ENCODE measurements at regions not wholly inside any gene's neighbourhood (a gene's known extent, or its start where the extent isn't known, plus 50 kb on each side); places are given as distances from the start of the nearest gene placed in this dataset.

DNA sequence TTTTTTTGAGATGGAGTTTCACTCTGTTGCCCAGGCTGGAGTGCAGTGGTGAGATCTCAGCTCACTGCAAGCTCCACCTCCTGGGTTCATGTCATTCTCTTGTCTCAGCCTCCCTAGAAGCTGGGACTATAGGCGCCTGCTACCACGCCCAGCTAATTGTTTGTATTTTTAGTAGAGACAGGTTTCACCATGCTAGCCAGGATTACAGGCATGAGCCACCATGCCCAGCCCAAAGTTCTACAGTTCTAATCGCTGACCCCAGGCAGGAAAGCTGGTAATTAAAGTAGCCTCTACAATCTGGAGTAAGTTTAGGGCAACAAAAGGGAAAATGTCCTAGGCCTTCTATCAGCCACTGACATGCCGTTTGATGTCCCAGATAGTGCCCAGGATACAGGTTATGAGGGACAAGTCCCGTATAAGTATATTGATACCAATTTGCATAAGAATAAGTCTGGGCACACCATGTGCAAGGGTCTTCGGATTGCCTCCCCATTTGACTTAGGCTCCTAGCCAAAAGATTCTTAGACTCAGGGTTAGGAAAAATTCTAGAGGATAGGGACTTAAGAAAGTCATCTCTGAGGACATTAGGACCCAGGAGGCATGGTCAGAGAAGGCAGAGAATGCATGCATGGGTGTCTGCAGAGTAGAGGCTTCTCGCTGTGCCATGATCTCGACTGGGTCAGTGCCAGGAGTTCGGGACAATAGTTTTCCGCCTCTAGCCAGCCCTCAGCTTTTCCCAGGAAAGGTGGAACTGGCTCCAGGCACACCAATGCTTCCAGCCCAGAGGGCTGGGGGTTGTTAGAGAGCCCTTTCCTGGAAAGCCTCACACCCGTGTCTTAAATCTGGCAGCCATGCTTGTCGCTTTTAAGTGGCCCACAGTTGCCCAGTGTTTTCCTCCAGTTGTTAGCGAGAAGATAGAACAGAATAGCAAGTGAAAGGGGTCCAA, 1111.1 kb downstream of the TAF11L14 start:
- TF ChIP-seq, protein P1, sequence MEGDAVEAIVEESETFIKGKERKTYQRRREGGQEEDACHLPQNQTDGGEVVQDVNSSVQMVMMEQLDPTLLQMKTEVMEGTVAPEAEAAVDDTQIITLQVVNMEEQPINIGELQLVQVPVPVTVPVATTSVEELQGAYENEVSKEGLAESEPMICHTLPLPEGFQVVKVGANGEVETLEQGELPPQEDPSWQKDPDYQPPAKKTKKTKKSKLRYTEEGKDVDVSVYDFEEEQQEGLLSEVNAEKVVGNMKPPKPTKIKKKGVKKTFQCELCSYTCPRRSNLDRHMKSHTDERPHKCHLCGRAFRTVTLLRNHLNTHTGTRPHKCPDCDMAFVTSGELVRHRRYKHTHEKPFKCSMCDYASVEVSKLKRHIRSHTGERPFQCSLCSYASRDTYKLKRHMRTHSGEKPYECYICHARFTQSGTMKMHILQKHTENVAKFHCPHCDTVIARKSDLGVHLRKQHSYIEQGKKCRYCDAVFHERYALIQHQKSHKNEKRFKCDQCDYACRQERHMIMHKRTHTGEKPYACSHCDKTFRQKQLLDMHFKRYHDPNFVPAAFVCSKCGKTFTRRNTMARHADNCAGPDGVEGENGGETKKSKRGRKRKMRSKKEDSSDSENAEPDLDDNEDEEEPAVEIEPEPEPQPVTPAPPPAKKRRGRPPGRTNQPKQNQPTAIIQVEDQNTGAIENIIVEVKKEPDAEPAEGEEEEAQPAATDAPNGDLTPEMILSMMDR (IDR thresholded peaks at IDR 0.05) = no peak
- no peak for TF ChIP-seq ZFX (IDR thresholded peaks at IDR 0.05; ENCODE audit: borderline replicate concordance)

All from 22Rv1 (cell line).